ENCODE measurements at regions not wholly inside any gene's neighbourhood (a gene's known extent, or its start where the extent isn't known, plus 50 kb on each side); places are given as distances from the start of the nearest gene placed in this dataset.

DNA sequence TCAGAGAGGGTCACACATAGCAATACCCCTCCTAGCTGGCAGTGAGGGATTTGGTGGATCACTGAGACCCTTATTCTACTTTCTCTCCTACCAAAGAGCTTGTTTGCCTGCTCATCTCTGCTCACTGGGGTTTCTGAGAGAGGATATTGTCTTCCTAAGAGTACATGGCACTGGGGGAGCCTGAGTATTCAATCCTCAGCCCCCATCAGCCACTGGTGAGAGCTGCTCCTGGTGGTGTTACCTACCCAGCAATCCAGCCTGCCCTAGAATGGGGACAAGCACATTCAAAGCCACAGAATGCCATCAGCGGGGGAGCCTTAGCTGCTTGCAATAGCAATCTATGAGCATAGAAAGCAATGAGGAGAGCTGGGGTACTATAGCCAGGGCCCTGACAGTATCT is 281.1 kb downstream of the WDR11 start:
- H2AFZ ChIP-seq (ENCODE audit: low read length): no peak overlapping the region
- H3K27me3 ChIP-seq (ENCODE audit: insufficient read depth, low read length, poor library complexity, severe bottlenecking): no peaks in the 10 kb centered on the region
- no peaks in the 10 kb centered on the region for H3K36me3 ChIP-seq (ENCODE audit: insufficient read depth, low read length)
- H3K9me2 ChIP-seq (replicated peaks; ENCODE audit: low read depth, low read length): no peaks in the 10 kb centered on the region
- no peaks in the 10 kb centered on the region for H3F3A ChIP-seq (ENCODE audit: low read depth)
- no peaks in the 10 kb centered on the region for H3K9me3 ChIP-seq (ENCODE audit: insufficient read depth, low read depth, low read length)
- no peaks in the 10 kb centered on the region for H3K79me2 ChIP-seq (ENCODE audit: insufficient read depth, low read length)
- no peak overlapping the region for H3K4me3 ChIP-seq (ENCODE audit: low read length, poor library complexity, severe bottlenecking)
- H3K9ac ChIP-seq (ENCODE audit: low read depth, low read length, poor library complexity, severe bottlenecking): no peak overlapping the region
- TF ChIP-seq EZH2phosphoT487 (IDR thresholded peaks at IDR 0.05; ENCODE audit: borderline replicate concordance): no peak
- TF ChIP-seq, protein P1, sequence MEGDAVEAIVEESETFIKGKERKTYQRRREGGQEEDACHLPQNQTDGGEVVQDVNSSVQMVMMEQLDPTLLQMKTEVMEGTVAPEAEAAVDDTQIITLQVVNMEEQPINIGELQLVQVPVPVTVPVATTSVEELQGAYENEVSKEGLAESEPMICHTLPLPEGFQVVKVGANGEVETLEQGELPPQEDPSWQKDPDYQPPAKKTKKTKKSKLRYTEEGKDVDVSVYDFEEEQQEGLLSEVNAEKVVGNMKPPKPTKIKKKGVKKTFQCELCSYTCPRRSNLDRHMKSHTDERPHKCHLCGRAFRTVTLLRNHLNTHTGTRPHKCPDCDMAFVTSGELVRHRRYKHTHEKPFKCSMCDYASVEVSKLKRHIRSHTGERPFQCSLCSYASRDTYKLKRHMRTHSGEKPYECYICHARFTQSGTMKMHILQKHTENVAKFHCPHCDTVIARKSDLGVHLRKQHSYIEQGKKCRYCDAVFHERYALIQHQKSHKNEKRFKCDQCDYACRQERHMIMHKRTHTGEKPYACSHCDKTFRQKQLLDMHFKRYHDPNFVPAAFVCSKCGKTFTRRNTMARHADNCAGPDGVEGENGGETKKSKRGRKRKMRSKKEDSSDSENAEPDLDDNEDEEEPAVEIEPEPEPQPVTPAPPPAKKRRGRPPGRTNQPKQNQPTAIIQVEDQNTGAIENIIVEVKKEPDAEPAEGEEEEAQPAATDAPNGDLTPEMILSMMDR (conservative IDR thresholded peaks at IDR 0.05; ENCODE audit: low read length): no peak
- no peaks in the 10 kb centered on the region for H3K4me1 ChIP-seq (ENCODE audit: insufficient read depth, low read length, poor library complexity, severe bottlenecking)
- no peaks in the 10 kb centered on the region for H4K20me1 ChIP-seq (ENCODE audit: insufficient read depth, low read length, poor library complexity, severe bottlenecking)
- H3K4me2 ChIP-seq (ENCODE audit: low read depth, low read length, poor library complexity, severe bottlenecking): no peak overlapping the region

DNA sequence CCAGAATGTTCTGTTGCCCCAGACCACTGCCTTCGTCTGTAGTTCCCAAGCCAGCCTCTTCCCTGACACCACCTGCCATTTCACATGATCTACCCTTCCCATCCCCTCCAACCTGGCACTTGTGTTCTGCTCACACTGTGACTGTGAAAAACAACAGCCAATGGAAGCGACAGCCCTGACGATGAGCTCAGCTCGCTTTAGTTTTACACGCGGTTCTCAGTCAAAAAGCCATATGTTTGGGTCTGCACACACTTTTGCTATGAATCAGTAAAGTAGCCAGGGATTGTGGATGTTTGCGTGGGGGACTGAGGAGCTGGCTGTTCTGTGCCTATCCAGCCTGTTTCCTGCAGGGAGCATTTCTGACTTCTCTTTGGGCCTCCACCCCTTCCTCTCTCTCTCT is 282.7 kb downstream of the WDR11 start:
- no peak overlapping the region for H3K4me2 ChIP-seq (ENCODE audit: low read depth, low read length, poor library complexity, severe bottlenecking)
- no peaks in the 10 kb centered on the region for H3K27me3 ChIP-seq (ENCODE audit: insufficient read depth, low read length, poor library complexity, severe bottlenecking)
- H3K9me3 ChIP-seq (ENCODE audit: insufficient read depth, low read depth, low read length): no peaks in the 10 kb centered on the region
- no peak overlapping the region for H3K9ac ChIP-seq (ENCODE audit: low read depth, low read length, poor library complexity, severe bottlenecking)
- H2AFZ ChIP-seq (ENCODE audit: low read length): no peak overlapping the region
- no peaks in the 10 kb centered on the region for H3K36me3 ChIP-seq (ENCODE audit: insufficient read depth, low read length)
- H3K79me2 ChIP-seq (ENCODE audit: insufficient read depth, low read length): no peaks in the 10 kb centered on the region
- no peaks in the 10 kb centered on the region for H3K9me2 ChIP-seq (replicated peaks; ENCODE audit: low read depth, low read length)
- no peaks in the 10 kb centered on the region for H3K4me1 ChIP-seq (ENCODE audit: insufficient read depth, low read length, poor library complexity, severe bottlenecking)
- no peaks in the 10 kb centered on the region for H4K20me1 ChIP-seq (ENCODE audit: insufficient read depth, low read length, poor library complexity, severe bottlenecking)
- H3K4me3 ChIP-seq (ENCODE audit: low read length, poor library complexity, severe bottlenecking): no peak overlapping the region
- no peak for TF ChIP-seq EZH2phosphoT487 (IDR thresholded peaks at IDR 0.05; ENCODE audit: borderline replicate concordance)
- TF ChIP-seq, protein P1 (conservative IDR thresholded peaks at IDR 0.05; ENCODE audit: low read length): no peak
- no peaks in the 10 kb centered on the region for H3F3A ChIP-seq (ENCODE audit: low read depth)

DNA sequence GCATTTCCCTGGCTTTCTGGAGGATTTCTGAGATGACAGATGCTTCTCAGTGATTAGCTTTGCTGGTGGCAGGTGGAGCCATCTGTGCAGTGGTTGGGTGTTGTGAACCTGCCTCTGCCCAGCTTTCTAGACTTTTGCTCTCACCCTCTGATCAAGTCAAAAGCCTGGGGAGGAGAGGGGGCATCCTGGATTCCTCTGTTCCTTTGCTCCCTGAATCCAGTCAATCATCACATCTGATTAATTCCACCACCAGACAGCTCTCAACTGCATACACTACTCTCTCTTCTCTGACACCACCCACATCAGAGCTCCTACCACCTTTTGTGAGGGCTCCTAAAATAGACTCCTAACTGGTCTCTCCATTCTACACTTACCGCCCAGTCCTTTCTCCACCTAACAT is 283.5 kb downstream of the WDR11 start:
- Histone ChIP-seq H3K36me3 (ENCODE audit: insufficient read depth, low read length) (no peaks in the 10 kb centered on the region), H3K4me2 (ENCODE audit: low read depth, low read length, poor library complexity, severe bottlenecking) (no peak overlapping the region), H3K4me3 (ENCODE audit: low read length, poor library complexity, severe bottlenecking) (no peak overlapping the region), H3K9ac (ENCODE audit: low read depth, low read length, poor library complexity, severe bottlenecking) (no peak overlapping the region), H3K4me1 (ENCODE audit: insufficient read depth, low read length, poor library complexity, severe bottlenecking) (no peaks in the 10 kb centered on the region), H3K27me3 (ENCODE audit: insufficient read depth, low read length, poor library complexity, severe bottlenecking) (no peaks in the 10 kb centered on the region), H3K9me3 (ENCODE audit: insufficient read depth, low read depth, low read length) (no peaks in the 10 kb centered on the region), H4K20me1 (ENCODE audit: insufficient read depth, low read length, poor library complexity, severe bottlenecking) (no peaks in the 10 kb centered on the region), H3K9me2 (replicated peaks; ENCODE audit: low read depth, low read length) (no peaks in the 10 kb centered on the region), H3F3A (ENCODE audit: low read depth) (no peaks in the 10 kb centered on the region), H2AFZ (ENCODE audit: low read length) (no peak overlapping the region), H3K79me2 (ENCODE audit: insufficient read depth, low read length) (no peaks in the 10 kb centered on the region)
- TF ChIP-seq, protein P1 (conservative IDR thresholded peaks at IDR 0.05; ENCODE audit: low read length): no peak
- no peak for TF ChIP-seq EZH2phosphoT487 (IDR thresholded peaks at IDR 0.05; ENCODE audit: borderline replicate concordance)
